HG03175 (cell line): ENCODE measurements at regions not wholly inside any gene's neighbourhood (a gene's known extent, or its start where the extent isn't known, plus 50 kb on each side); places are given as distances from the start of the nearest gene placed in this dataset.
"Not testable (repeated sequence)": the region's sequence is repeated elsewhere in the genome, so short reads cannot be mapped to it uniquely, and the experiment has no call there.

Source experiments
- ATAC-seq: cut with Tn5 transposase; IDR thresholded peaks from one replicate; pipeline ENCODE4 v1.9.1; 2021; ENCODE audit warnings: mild to moderate bottlenecking, moderate library complexity; ENCODE audit not compliant: unreplicated experiment

DNA sequence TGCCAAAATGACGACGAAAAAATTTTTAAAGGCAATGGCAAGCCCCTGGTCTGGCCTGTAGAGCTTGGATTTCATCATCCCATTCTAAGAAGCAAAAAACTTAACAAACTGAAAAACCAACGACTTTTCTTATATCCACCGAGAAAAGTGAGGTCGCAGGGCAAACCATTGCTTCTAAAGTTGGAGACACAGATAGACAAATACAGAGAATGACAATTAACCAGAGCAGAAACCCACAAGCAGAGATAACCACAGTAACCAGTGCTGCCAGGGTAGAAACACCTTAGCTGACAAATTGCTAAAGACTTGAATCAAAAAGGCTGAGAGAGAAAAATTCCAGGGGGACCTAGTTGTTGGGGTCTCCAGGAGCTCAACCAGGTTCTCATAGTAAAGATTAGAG is 386.5 kb upstream of the SGO1 start:
- no peak for ATAC-seq

DNA sequence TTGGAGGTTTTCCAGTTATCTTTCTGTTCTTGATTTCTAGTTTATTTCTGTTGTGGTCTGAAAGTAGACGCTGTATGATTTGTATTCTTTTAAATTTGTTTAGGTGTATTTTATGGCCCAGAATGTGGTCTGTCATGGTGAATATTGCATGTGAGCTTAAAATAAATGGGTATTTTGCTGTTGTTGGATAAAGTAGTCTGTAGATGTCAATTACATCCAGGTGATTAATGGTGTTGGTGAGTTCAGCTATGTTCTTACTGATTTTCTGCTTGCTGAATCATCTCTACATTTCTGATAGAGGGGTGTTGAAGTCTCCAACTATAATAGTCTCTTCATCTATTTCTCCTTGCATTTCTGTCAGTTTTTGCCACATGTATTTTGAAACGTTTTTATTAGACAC is 383.3 kb upstream of the SGO1 start:
- no peak for ATAC-seq

DNA sequence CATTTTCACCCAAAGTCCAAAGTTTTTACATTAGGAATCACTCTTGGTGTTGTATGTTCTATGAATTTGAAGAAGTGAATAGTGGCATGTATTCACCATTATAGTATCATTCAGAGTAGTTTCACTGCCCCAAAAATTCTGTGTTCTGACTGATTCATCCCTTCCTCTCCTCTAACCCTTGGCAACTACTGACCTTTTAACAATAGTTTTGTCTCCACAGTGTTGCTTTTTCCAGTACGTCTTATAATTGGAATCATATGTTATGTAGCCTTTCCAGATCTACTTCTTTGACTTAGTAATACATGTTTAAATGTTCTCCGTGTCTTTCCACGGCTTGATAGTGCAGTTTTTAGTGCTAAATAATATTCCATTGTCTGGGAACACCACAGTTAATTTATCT is 379.0 kb upstream of the SGO1 start:
- no peak for ATAC-seq

DNA sequence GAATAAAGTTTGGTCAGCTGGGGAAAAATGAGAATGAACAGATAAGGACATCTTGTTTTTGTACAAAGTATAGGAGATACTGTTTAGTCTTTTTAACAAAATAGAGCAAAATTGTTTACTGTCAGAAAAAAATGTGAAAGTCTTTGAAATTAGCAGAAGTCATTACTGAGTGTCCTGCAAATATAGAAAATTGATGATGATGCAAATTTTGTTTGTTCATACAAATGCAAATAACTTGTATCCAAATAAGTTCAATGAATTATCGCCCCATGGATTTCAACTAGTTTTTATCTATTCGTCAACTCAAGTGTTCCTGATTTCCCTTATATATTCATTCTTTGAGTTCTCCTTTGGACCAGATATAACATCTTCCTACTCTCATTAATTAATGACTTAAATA is 378.0 kb upstream of the SGO1 start:
- ATAC-seq, result no peak

DNA sequence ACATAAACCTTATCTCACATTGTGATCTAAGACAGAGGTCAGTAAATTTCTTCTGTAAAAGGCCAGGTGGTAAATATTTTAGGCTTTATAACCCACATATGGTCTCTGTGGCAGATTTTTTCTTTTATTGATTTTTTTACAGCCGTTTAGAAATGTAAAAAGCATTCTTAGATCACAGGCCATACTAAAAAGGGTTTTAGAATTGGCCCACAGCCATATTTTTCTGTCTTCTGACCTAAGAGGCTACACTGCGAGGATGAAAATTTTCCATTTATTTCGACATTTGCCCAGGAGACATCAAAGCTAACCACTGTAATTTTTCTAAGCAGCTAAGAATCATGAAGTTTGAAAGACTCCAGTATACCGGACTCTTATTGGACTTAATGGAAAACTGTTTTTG is 377.2 kb upstream of the SGO1 start:
- ATAC-seq, result no peak

DNA sequence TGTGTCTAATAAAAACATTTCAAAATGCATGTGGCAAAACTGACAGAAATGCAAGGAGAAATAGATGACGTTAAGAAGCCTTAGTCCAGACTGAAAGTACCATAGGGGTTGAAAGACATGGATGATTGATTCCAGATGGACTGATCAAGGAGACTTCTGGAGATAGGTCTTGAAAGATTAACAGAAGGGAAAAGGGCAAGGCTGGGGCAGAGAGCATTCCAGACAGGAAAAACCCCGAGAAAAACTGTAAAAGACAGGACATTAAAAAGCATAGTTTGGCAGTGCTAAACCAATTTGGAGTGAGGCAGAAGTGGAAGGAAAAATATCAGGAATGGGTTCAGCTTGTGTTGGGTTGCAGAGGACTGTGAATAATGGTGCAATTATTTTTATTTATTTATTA is 375.2 kb upstream of the SGO1 start:
- no peak for ATAC-seq

DNA sequence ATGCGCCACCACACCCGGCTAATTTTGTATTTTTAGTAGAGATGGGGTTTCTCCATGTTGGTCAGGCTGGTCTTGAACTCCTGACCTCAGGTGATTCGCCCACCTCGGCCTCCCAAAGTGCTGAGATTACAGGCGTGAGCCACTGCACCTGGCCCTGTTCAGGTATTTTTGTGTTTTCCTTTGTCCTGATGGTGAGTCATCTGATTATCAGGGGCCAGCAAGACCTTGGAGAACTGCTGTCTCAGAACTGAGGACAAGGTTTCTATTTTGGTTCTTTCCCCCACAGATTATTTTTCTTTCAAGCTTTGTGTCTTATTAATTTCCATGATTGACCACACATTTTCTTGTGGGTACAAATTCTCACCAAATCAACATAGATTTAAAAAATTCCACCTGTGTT is 374.4 kb upstream of the SGO1 start:
- ATAC-seq, result not testable (repeated sequence)

DNA sequence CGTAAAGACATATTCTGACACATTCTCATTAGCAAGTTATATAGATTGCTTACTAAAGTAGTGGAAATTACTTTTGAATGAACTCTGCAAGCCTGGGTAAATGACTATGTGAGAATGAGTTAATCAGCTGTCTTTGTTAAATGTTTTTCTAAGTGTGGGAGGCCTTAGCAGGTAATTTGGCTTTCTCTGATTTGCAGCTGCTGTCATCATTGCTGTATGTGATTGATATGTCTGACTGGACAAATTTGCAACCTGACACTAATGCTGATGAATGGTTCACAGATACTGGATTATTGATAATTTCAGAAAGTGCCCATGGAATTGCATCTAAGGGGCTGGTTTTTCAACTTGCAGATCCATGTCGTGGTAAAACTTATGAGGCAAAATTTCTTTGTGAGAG is 372.2 kb upstream of the SGO1 start:
- ATAC-seq, result no peak

DNA sequence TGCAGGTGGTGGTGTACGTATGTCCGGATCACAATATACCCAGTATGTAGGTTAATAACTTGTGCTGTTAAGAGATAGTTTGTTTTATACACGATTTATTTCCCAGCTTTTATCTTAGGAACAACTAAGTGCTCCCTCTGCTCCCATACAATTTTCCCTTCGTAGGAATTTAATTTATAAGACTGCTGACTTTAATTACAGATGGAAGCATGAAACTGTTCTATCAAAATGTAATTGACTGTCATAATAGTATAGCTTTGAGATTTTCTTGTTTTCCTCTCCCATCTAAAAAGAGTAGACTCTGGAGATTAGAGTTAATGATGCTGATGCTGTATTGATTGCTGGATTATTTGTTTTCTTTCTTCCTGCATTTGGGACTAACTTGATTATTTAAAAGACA is 370.7 kb upstream of the SGO1 start:
- no peak for ATAC-seq

DNA sequence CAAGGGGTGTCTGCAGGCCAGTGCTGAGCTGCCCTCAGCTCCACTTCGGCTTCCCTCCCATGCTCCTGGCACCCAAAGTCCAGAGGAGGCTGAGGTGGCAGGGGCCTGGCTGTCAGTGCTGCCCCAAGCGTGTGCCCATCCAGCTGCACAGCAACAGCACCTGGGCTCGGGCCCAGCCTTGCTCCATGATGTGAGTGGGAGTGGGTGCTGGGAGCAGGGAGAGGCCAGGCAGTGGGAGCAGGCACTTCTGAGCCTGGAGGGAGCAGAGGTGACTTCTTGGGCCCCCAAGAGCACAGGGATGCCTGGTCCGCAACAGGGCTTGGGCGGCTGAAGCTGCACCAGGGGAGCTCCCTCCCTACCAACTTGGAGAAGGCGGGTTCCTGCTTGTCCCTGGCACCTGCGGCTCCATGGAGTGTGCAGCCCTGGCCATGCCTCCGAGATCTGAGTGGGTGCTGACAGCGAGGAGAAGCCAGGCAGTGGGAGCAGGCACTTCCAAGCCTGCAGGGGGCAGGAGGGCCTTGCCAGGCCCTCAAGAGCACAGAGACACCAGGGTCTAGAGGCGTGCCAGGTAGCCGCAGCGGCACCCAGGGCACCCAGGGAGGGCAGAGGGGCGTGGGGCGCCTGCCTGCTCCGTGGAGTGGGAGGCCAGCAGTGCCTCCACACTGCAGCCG is 366.7 kb upstream of the SGO1 start:
- ATAC-seq, result no peak

DNA sequence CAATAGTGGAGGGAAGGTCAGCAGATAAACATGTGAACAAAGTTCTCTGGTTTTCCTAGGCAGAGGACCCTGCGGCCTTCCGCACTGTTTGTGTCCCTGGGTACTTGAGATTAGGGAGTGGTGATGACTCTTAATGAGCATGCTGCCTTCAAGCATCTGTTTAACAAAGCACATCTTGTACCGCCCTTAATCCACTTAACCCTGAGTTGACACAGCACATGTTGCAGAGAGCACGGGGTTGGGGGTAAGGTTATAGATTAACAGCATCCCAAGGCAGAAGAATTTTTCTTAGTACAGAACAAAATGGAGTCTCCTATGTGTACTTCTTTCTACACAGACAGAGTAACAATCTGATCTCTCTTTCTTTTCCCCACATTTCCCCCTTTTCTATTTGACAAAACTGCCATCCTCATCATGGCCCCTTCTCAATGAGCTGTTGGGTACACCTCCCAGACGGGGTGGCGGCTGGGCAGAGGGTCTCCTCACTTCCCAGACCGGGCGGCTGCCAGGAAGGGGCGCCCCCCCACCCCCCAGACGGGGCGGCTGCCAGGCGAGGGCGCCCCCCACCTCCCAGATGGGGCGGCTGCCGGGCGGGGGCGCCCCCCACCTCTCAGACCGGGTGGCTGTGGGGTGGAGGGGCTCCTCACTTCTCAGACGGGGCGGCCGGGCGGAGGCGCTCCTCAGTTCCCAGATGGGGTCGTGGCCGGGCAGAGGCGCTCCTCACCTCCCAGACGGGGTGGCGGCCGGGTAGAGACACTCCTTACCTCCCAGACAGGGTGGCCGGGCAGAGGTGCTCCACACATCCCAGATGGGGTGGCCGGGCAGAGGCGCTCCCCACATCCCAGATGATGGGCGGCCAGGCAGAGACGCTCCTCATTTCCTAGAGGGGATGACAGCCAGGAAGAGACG is 361.6 kb upstream of the SGO1 start:
- ATAC-seq, result not testable (repeated sequence)

DNA sequence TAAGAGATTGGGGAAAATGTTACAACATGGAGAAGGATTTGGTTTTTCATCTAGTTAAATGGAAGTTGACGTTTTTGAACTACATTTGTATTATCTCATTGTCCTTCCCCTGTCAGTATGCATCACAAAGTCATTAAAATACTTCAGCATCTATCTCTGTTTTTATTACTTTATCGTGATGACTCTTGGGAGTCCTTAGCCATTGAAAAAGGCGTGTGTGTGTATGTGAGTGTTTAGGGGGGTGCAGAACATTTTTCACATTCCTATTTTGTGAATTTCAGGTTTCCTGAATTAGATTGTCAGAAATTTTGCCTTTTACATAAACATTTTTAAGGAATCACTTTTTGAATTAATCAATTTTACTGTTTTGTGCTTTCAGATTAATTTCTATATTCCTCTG is 360.6 kb upstream of the SGO1 start:
- no peak for ATAC-seq

DNA sequence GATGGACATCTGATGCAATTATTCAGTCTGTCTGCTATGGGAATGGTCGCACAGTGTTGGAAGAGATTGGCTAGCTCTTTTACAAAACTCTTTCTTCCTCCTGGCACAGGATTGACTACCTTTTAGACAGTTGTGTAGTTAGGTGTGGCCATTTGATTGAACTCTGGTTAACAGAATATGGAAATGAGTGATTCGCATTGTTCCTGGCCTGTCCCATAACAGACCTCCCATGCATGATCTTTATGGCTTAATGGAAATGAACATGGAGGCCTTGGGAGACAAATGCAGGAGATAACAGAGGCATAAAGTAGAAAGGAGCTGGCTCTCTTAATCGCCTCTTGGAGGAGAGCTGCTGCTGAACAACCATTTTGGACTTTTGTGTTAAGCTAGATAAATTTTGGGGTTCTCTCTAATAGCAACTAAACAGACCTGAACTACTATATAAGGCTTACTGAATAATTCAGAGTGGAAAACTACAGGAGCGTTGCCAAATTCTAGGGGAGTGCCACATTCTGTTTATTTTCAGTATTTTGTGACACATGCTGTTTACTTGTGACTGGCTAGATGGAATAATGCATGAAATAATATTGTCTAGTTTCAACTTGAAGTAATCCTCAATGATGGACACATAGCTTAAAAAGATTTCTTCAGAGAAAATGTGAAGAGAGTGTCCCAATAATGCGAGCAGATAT is 357.7 kb upstream of the SGO1 start:
- ATAC-seq, result no peak

DNA sequence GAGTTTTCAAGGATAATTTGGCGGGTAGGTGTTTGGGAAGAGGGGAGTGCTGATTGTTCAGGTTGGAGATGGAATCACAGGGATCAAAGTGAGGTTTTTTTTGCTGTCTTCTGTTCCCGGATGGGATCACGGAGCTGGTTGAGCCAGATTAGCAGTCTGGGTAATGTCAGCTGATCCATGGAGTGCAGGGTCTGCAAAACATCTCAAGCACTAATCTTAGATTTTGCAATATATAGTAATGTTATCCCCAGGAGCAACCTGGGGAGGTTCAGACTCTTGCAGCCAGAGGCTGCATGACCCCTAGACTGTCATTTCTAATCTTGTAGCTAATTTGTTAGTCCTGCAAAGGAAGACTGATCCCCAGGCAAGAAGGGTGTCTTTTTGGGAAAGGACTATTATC is 354.1 kb upstream of the SGO1 start:
- ATAC-seq, result no peak

DNA sequence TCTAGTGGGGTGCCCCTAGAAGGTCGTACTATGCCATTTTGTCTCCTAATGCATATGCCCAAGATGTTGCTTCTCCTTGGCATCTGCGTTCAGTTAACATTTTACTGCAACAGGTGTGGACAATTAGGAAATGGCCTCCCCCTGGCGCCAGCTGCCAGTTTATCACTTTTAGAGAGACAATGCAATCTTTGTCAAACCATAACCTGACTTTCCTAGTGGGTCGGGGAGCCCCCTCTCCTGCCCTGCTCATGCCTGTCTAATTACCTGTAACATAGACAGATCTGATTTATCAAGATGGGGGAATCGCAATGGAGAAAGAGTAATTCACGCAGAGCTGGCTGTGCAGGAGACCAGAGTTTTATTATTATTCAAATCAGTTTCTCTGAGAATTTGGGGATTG is 353.7 kb upstream of the SGO1 start:
- no peak for ATAC-seq

DNA sequence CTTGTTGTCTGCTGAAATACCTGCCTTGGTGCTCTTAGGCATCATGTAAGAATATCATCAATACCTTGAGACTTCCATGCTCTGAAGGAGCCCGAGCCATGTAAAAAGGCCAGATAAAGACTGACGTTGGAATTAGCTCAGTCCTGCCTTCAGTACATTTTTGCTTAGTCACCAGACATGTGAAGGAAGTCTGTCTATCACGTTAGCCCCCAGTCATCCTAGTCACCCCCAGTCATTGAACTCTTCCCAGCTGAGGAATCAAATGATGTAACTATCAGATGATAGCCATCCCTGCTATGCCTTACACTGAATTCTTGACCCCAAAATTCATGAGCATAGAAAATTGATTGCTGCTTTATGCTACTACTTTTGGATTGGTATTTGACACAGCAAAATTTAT is 351.2 kb upstream of the SGO1 start:
- no peak for ATAC-seq

DNA sequence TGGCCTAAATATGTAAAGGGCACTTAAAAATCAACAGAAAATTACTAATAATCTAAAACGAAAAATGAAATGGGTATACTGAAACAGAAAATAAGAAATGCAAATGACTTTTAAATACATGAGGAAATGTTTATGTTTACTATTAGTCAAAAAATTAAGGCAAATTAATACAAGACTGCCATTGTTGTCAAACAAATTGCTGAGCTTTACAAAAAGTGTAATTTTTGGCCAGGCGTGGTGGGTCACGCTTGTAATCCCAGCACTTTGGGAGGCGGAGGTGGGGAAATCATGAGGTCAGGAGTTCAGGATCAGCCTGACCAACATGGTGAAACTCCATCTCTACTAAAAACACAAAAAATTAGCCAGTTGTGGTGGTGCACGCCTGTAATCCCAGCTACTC is 343.9 kb upstream of the SGO1 start:
- ATAC-seq, result no peak

DNA sequence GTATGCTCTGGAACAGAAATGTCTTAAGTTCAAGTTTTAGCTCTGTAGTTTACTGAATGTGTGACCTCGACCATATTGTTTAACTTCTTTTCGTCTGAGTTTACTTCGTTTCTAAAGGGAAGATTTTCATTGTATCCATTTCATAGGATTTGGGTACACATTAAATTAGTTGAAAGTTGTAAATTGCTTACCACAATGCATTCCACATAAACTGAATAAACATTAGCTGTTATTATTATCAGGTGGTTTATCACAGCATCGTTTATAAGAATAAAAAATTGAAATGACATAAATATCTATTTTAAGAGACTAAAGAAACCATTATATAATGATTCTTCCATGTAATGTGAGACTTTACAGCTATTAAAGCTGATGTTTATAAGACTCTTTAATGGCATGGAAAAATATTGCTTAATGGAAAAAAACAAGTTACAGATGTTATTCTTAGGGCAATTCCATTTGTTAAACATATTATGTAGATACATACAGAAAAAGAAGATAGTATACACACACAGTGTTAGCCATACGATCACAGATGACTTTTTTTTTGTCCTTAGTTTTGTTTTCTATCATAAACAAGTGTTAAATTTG is 342.3 kb upstream of the SGO1 start:
- no peak for ATAC-seq

DNA sequence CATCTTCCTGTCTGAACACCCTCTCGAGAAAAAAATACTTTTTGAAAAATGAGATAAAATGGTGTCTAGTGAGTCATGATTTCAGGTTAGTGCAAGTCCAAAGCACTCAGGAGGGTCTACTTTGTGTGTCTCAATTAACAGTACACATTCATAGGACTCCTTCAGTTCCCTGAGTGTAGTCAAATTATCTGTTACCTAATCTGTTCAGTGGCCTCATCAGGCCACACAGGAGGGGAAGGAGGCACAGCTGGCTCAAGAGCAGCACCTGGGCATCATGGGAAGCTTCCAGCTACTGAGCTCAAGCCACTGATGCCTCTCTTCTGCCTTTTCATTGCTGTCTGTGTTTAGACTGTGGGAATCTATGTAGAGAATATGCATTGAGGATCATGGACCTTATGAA is 341.4 kb upstream of the SGO1 start:
- no peak for ATAC-seq

DNA sequence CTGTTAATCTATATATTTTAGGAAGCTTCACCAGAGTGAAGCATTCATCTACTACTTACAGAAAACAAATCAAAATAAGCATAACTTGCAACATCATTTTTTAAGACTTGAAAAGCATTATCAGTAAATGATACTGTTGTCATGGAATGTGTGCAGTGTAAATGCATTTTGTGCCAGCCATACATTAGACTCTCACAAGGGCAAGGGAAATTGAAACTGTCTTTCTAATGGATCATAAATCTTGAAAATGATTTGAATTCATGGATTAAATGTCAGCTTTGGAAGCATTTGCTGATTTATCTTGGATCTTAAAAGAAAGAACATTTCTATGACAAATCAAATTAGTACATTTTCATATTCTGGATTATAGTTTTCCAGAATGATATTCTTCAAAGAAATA is 338.3 kb upstream of the SGO1 start:
- ATAC-seq, result no peak

DNA sequence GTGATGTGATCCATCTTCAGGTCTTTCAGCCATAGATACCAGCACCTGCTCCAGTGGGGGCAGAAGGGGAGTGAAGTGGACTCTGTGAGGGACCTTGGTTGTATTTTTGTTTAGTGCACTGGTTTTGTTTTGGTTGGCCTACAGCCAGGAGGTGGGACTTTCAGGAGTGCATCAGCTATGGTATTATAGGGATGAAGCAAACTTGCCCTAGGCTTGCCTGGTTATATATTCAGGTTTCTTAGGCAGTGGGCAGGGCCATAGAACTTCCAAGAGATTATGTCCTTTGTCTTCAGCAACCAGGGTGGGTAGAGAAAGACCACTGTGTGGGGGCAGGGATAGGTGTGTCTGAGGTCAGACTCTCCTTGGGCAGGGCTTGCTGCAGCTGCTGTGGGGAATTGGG is 337.3 kb upstream of the SGO1 start:
- ATAC-seq, result no peak

DNA sequence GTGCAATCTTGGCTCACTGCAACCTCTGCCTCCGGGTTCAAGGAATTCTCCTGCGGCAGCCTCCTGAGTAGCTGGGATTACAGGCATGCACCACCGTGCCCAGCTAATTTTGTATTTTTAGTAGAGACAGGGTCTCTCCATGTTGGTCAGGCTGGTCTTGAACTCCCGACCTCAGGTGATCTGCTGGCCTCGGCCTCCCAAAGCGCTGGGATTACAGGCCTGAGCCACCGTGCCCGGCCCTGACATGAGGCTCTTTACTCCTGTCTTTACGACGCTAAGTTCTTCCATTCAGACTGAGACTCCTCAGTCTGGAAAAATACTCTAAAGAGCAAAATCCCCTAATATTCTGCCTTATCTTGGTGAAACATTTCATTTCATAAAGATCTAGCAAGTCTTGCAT is 331.3 kb upstream of the SGO1 start:
- ATAC-seq, result not testable (repeated sequence)
